ENCODE measurements at regions not wholly inside any gene's neighbourhood (a gene's known extent, or its start where the extent isn't known, plus 50 kb on each side); places are given as distances from the start of the nearest gene placed in this dataset.

GRCh38 chr10:24127516-24127915 lies 81.4 kb upstream of the KIAA1217 start:
- Histone ChIP-seq H3K4ac (replicated peaks; ENCODE audit: insufficient read length, low read depth, low read length) (no peak overlapping the region), H3K23ac (ENCODE audit: insufficient read length) (no peak overlapping the region), H3K36me3 (ENCODE audit: control insufficient read depth in 2 of 4, insufficient read depth in 4 of 4, low read length in 3 of 4) (no peaks in the 10 kb centered on the region), H3K9me3 (ENCODE audit: insufficient read depth in 2 of 2, low read depth in 1 of 2, low read length in 1 of 2) (no peaks in the 10 kb centered on the region), H3K23me2 (ENCODE audit: low read depth, low read length) (no peaks in the 10 kb centered on the region; the same call in 1 of the 2 replicates), H4K8ac (ENCODE audit: extremely low read depth, insufficient read depth, low read length) (no peak overlapping the region), H3K79me2 (ENCODE audit: control insufficient read depth in 1 of 2, insufficient read depth in 2 of 2, low read length in 2 of 2) (no peaks in the 10 kb centered on the region), H2AFZ (ENCODE audit: low read length) (no peak overlapping the region), H3K27me3 (replicated peaks in 1 of 4; ENCODE audit: control insufficient read depth in 3 of 4, extremely low read depth in 1 of 4, insufficient read depth in 3 of 4, low read length in 3 of 4) (no peaks in the 10 kb centered on the region), H3K27ac (ENCODE audit: low read depth, low read length) (no peak overlapping the region), H2BK12ac (ENCODE audit: low read depth, low read length) (no peak overlapping the region), H3K4me3 (ENCODE audit: extremely low read depth in 1 of 4, insufficient read depth in 2 of 4, low read depth in 3 of 4, low read length in 4 of 4) (no peak overlapping the region), H2BK20ac (ENCODE audit: low read length) (no peak overlapping the region), H2BK15ac (ENCODE audit: low read length) (no peak overlapping the region), H3K4me2 (ENCODE audit: insufficient read depth in 1 of 2, low read depth in 2 of 2, low read length in 2 of 2) (no peak overlapping the region), H3K9ac (replicated peaks in 1 of 4; ENCODE audit: extremely low read depth in 1 of 4, low read depth in 3 of 4, low read length in 3 of 4) (no peak overlapping the region), H4K91ac (replicated peaks; ENCODE audit: insufficient read length, low read length) (no peak overlapping the region), H3K79me1 (ENCODE audit: low read depth, low read length) (no peaks in the 10 kb centered on the region), H3K18ac (ENCODE audit: extremely low read depth, low read length) (no peak overlapping the region), H3K14ac (ENCODE audit: insufficient read length) (no peak overlapping the region), H2AK5ac (ENCODE audit: low read depth, low read length) (no peak overlapping the region), H3K56ac (replicated peaks; ENCODE audit: insufficient read length, low read depth, low read length) (no peak overlapping the region), H4K20me1 (replicated peaks in 1 of 2; ENCODE audit: control insufficient read depth in 1 of 2, insufficient read depth in 2 of 2, low read length in 2 of 2) (no peaks in the 10 kb centered on the region), H4K5ac (ENCODE audit: insufficient read length, low read depth, low read length) (no peak overlapping the region), H2BK5ac (ENCODE audit: low read depth, low read length) (no peak overlapping the region), H3K4me1 (replicated peaks in 1 of 4; ENCODE audit: control insufficient read depth in 3 of 4, insufficient read depth in 4 of 4, low read length in 3 of 4) (peaks cover 0 to 4% (median 0%) of the 10 kb centered on the region in 4 experiments; a peak in 3 of 7 replicates), H2BK120ac (replicated peaks; ENCODE audit: low read depth, low read length) (no peak overlapping the region)
- 93% methylated on average over 2 of the region's 2 CpGs; no CpG with 5 or more reads in 1 of the 2 experiments for WGBS, 2 experiments (ENCODE audit: extremely low coverage in 1 of 2, insufficient coverage in 1 of 2, insufficient read length in 1 of 2, insufficient replicate concordance in 2 of 2, low coverage in 1 of 2, low lambda C conversion rate in 2 of 2, missing lambda C conversion rate in 1 of 2)
- ChIA-PET CTCF (ENCODE audit: partially characterized antibody) (interaction anchor here (0.6 kb wide), 1 partner anchor 604 kb away, joined by 3 read pairs; no protein-coding TSS in a partner anchor), POLR2A (ENCODE audit: partially characterized antibody) (no interaction called here)
- FAIRE-seq: no peak
- no peak for DNase-seq (ENCODE audit: low read depth in 1 of 2, low spot score in 2 of 2)
- TF ChIP-seq NRF1 (IDR thresholded peaks at IDR 0.05; ENCODE audit: low read depth, low read length) (no peak), TAF7 (optimal IDR thresholded peaks at IDR 0.05; ENCODE audit: borderline replicate concordance, low read depth, low read length) (no peak), TCF12 (IDR thresholded peaks at IDR 0.05; ENCODE audit: low read depth, low read length) (no peak), RXRA (IDR thresholded peaks at IDR 0.05; ENCODE audit: insufficient read depth, low read depth, low read length) (no peak), RFX5 (IDR thresholded peaks at IDR 0.05; ENCODE audit: borderline replicate concordance, low read depth, low read length) (no peak)
